Frontal cortex (tissue), 3 donors: ENCODE measurements at regions not wholly inside any gene's neighbourhood (a gene's known extent, or its start where the extent isn't known, plus 50 kb on each side); places are given as distances from the start of the nearest gene placed in this dataset.

Experiments
- DNase-seq, 2 donors: peaks; one replicate each; pipeline ENCODE4 v3.0.0; 2012; ENCODE audit warnings: low spot score in 2 of 2
- FAIRE-seq: peaks from 2 replicates; lab custom pipeline; 2012; peaks lifted over from hg19 to GRCh38; lab: Jason Lieb, UNC
- donor health status: control.
- donor health status: control.
- donor health status: control.

- no peak for DNase-seq
- no peak for FAIRE-seq
These were observed 421.0 kb downstream of the DYNC2H1 start for GRCh38 chr11:103530257-103530656.

- DNase-seq (no peak), FAIRE-seq (no peak)
These were observed 423.0 kb downstream of the DYNC2H1 start for GRCh38 chr11:103532133-103532788.

- no peak for FAIRE-seq
- DNase-seq, result no peak
These were observed 425.0 kb downstream of the DYNC2H1 start for GRCh38 chr11:103534191-103534590.

- DNase-seq, result no peak
- FAIRE-seq, result no peak
These were observed 425.7 kb downstream of the DYNC2H1 start for GRCh38 chr11:103534959-103535358.

- FAIRE-seq (no peak), DNase-seq (no peak)
These were observed 427.1 kb downstream of the DYNC2H1 start for GRCh38 chr11:103536335-103536722.

- FAIRE-seq, result no peak
These were observed 428.8 kb downstream of the DYNC2H1 start for GRCh38 chr11:103537904-103538502.

GRCh38 chr11:103539166-103539565 lies 429.9 kb downstream of the DYNC2H1 start:
- no peak for DNase-seq
- FAIRE-seq, result no peak

More at GRCh38 chr11:103537904-103538502, 428.8 kb downstream of the DYNC2H1 start:
- no peak for DNase-seq

GRCh38 chr11:103541186-103541795 lies 432.1 kb downstream of the DYNC2H1 start:
- DNase-seq (no peak), FAIRE-seq (no peak)

GRCh38 chr11:103542851-103543250 lies 433.6 kb downstream of the DYNC2H1 start:
- no peak for DNase-seq
- FAIRE-seq, result no peak

GRCh38 chr11:103543456-103543855 lies 434.2 kb downstream of the DYNC2H1 start:
- DNase-seq, result no peak
- FAIRE-seq, result no peak

GRCh38 chr11:103544874-103545273 lies 435.6 kb downstream of the DYNC2H1 start:
- FAIRE-seq (no peak), DNase-seq (no peak)

- DNase-seq (no peak), FAIRE-seq (no peak)
These were observed 436.3 kb downstream of the DYNC2H1 start for GRCh38 chr11:103545551-103545950.

GRCh38 chr11:103546236-103546635 lies 437.0 kb downstream of the DYNC2H1 start:
- FAIRE-seq (no peak), DNase-seq (no peak)

- FAIRE-seq (no peak), DNase-seq (no peak)
These were observed 437.8 kb downstream of the DYNC2H1 start for GRCh38 chr11:103547024-103547423.

- FAIRE-seq, result no peak
- DNase-seq, result no peak
These were observed 438.5 kb downstream of the DYNC2H1 start for GRCh38 chr11:103547691-103548090.

- DNase-seq (no peak), FAIRE-seq (no peak)
These were observed 439.6 kb downstream of the DYNC2H1 start for GRCh38 chr11:103548838-103549237.

GRCh38 chr11:103550811-103551210 lies 441.6 kb downstream of the DYNC2H1 start:
- FAIRE-seq (no peak), DNase-seq (no peak)

GRCh38 chr11:103552086-103552485 lies 442.9 kb downstream of the DYNC2H1 start:
- no peak for FAIRE-seq
- no peak for DNase-seq

GRCh38 chr11:103556171-103556570 lies 446.9 kb downstream of the DYNC2H1 start:
- DNase-seq (no peak), FAIRE-seq (no peak)

- no peak for FAIRE-seq
- DNase-seq, result no peak
These were observed 456.9 kb downstream of the DYNC2H1 start for GRCh38 chr11:103566116-103566515.

GRCh38 chr11:103581760-103582159 lies 454.7 kb upstream of the DDI1 start:
- FAIRE-seq (no peak), DNase-seq (no peak)
